OCI-LY1 (cell line): ENCODE measurements at regions not wholly inside any gene's neighbourhood (a gene's known extent, or its start where the extent isn't known, plus 50 kb on each side); places are given as distances from the start of the nearest gene placed in this dataset.

ENCODE experiments used
- H2AFZ ChIP-seq: fragments of 200-600 bp; sonication (generic), shearing (Covaris generic); 2 replicates; pipeline ENCODE4 v1.6.0; 2014; ENCODE audit warnings: antibody characterized with exemption, mild to moderate bottlenecking, low read length
- H3F3A ChIP-seq: fragments of 200-600 bp; sonication (generic), shearing (Covaris generic); 2 replicates; pipeline ENCODE4 v1.6.0; 2014; ENCODE audit warnings: mild to moderate bottlenecking, antibody characterized with exemption, low read length, moderate library complexity; ENCODE audit not compliant: insufficient read depth
- H3K27ac ChIP-seq: fragments of 200-600 bp; sonication (generic); 2 replicates; pipeline ENCODE4 v1.5.1; 2014; ENCODE audit warnings: low read length, mixed run types, mild to moderate bottlenecking, low read depth; ENCODE audit not compliant: poor library complexity, severe bottlenecking
- H3K27me3 ChIP-seq: fragments of 200-600 bp; sonication (generic); 2 replicates; pipeline ENCODE4 v1.6.0; 2014; ENCODE audit warnings: antibody characterized with exemption, mild to moderate bottlenecking, low read length, moderate library complexity; ENCODE audit not compliant: insufficient read depth
- H3K36me3 ChIP-seq: fragments of 200-600 bp; sonication (generic); 2 replicates; pipeline ENCODE4 v1.6.1; 2014; ENCODE audit warnings: mild to moderate bottlenecking, antibody characterized with exemption, low read length, moderate library complexity, mixed read lengths; ENCODE audit not compliant: insufficient read depth
- H3K4me1 ChIP-seq: fragments of 200-600 bp; sonication (generic); 2 replicates; pipeline ENCODE4 v1.5.1; 2014; ENCODE audit warnings: mild to moderate bottlenecking, low read length, moderate library complexity; ENCODE audit not compliant: insufficient read depth, severe bottlenecking
- H3K4me2 ChIP-seq: fragments of 200-600 bp; sonication (generic), shearing (Covaris generic); 2 replicates; pipeline ENCODE4 v1.6.1; 2014; ENCODE audit warnings: low read length
- H3K4me3 ChIP-seq: fragments of 200-600 bp; sonication (generic); 2 replicates; pipeline ENCODE4 v1.5.1; 2014; ENCODE audit warnings: low read length, low read depth, mild to moderate bottlenecking, mixed read lengths; ENCODE audit not compliant: poor library complexity, severe bottlenecking
- H3K79me2 ChIP-seq: fragments of 200-600 bp; shearing (Covaris generic); 2 replicates; pipeline ENCODE4 v1.6.1; 2016; ENCODE audit warnings: mixed run types, low read length, mixed read lengths; ENCODE audit not compliant: insufficient read depth
- H3K9ac ChIP-seq: fragments of 200-600 bp; sonication (generic), shearing (Covaris generic); 2 replicates; pipeline ENCODE4 v1.6.1; 2014; ENCODE audit warnings: mild to moderate bottlenecking, low read length, mixed read lengths
- H3K9me2 ChIP-seq: fragments of 200-600 bp; sonication (generic), shearing (Covaris generic); 2 replicates; pipeline ENCODE4 v1.6.1; 2014; ENCODE audit warnings: low read depth, mild to moderate bottlenecking, low read length, mixed read lengths
- H3K9me3 ChIP-seq: fragments of 200-600 bp; shearing (Covaris generic); 2 replicates; pipeline ENCODE4 v1.6.1; 2014; ENCODE audit warnings: low read length, mixed read lengths
- H4K20me1 ChIP-seq: fragments of 200-600 bp; sonication (generic), shearing (Covaris generic); 2 replicates; pipeline ENCODE4 v1.6.0; 2016; ENCODE audit warnings: mild to moderate bottlenecking, low read length; ENCODE audit not compliant: insufficient read depth
- CTCF ChIP-seq: fragments of 200-600 bp; sonication (generic), shearing (Covaris generic); IDR thresholded peaks from 2 replicates; pipeline ENCODE4 v1.5.1; 2017; ENCODE audit warnings: mild to moderate bottlenecking, antibody characterized with exemption, low read length, moderate library complexity, mixed read lengths
- EZH2 ChIP-seq: fragments of 200-600 bp; sonication (generic), shearing (Covaris generic); IDR thresholded peaks from 2 replicates; pipeline ENCODE4 v1.8.0; 2017; ENCODE audit warnings: borderline replicate concordance, mixed run types, mild to moderate bottlenecking, antibody characterized with exemption, low read length, moderate library complexity, mixed read lengths

GRCh38 chr21:20445971-20446370 is 552.2 kb upstream of the NCAM2 start:
- no peaks in the 10 kb centered on the region for H3K27me3 ChIP-seq
- H3K4me3 ChIP-seq, result no peak overlapping the region
- H3K4me1 ChIP-seq, result no peaks in the 10 kb centered on the region
- TF ChIP-seq EZH2 (no peak), CTCF (no peak)
- no peaks in the 10 kb centered on the region for H3K9me3 ChIP-seq
- H4K20me1 ChIP-seq, result no peaks in the 10 kb centered on the region
- H2AFZ ChIP-seq, result no peak overlapping the region
- no peaks in the 10 kb centered on the region for H3K79me2 ChIP-seq
- no peaks in the 10 kb centered on the region for H3K36me3 ChIP-seq
- H3F3A ChIP-seq, result no peaks in the 10 kb centered on the region
- no peaks in the 10 kb centered on the region for H3K9me2 ChIP-seq
- no peak overlapping the region for H3K4me2 ChIP-seq
- no peak overlapping the region for H3K9ac ChIP-seq
- H3K27ac ChIP-seq, result no peak overlapping the region

DNA sequence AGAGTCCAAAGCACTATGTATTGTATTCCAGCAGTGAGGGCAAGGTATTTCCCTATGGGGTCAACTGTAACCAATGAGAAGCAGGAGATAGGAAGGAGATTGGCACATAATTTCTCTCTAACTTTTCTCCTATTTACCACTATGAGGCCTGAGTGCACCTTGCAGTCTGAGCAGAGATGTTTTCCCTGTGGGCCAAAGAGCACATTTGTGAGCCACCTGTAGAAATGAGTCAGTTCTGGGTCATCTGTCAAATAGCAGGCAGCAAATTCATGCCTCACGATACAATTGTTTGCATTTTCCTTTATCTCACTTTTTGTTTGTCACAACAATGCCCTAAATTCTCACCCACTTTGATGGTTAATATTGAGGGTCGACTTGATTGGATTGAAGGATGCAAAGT is 547.2 kb upstream of the NCAM2 start:
- no peaks in the 10 kb centered on the region for H4K20me1 ChIP-seq
- no peaks in the 10 kb centered on the region for H3K4me1 ChIP-seq
- no peak overlapping the region for H3K4me3 ChIP-seq
- no peaks in the 10 kb centered on the region for H3K36me3 ChIP-seq
- H3K27ac ChIP-seq, result no peak overlapping the region
- no peaks in the 10 kb centered on the region for H3K79me2 ChIP-seq
- no peaks in the 10 kb centered on the region for H3K9me2 ChIP-seq
- H3K9me3 ChIP-seq, result no peaks in the 10 kb centered on the region
- no peak overlapping the region for H3K4me2 ChIP-seq
- H2AFZ ChIP-seq, result no peak overlapping the region
- no peaks in the 10 kb centered on the region for H3K27me3 ChIP-seq
- H3K9ac ChIP-seq, result no peak overlapping the region
- H3F3A ChIP-seq, result no peaks in the 10 kb centered on the region
- TF ChIP-seq EZH2 (no peak), CTCF (no peak)

DNA sequence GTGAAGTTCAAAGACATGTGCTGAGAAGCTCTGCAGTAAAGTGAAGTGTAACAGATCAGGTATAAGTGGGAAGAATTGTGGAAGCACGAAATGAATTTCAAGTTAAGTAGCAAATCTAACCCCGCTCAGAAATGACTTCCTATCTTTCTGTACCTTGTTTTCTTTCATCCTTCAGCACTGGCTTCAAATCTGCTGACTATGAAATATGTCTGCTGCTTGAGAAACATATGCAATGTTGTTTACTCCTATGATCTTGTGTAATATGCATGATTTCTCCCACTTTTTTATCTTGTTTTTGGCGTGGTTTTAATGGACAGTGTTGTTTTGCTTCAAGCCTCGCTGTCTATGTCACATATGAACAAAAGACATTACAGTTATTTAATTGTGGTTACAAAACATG is 545.3 kb upstream of the NCAM2 start:
- Histone ChIP-seq H3F3A (no peaks in the 10 kb centered on the region), H3K4me3 (no peak overlapping the region), H3K9me3 (no peaks in the 10 kb centered on the region), H3K4me2 (no peak overlapping the region), H3K9me2 (no peaks in the 10 kb centered on the region), H3K9ac (no peak overlapping the region), H2AFZ (no peak overlapping the region), H3K4me1 (no peaks in the 10 kb centered on the region), H3K36me3 (no peaks in the 10 kb centered on the region), H3K27ac (no peak overlapping the region), H3K79me2 (no peaks in the 10 kb centered on the region), H3K27me3 (no peaks in the 10 kb centered on the region), H4K20me1 (no peaks in the 10 kb centered on the region)
- no peak for TF ChIP-seq CTCF
- TF ChIP-seq EZH2, result no peak

DNA sequence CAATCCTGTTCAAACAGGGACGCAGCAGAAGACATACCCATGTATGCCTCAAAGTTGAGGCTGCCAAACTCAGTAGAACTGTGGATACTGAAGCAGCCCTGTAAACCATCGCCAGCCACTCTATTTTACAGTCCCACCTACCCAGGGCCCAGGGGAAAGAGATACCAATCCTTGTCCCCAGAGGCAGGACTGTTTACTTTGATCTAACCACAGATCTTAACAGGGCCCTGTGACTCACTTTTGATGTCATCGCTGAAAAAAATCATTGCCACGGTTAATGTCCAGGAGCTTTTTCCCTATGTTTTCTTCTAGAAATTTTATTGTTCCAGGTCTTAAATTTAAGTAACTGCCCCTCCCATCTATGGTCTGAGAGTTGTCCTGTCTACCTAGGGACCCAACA is 538.4 kb upstream of the NCAM2 start:
- no peaks in the 10 kb centered on the region for H4K20me1 ChIP-seq
- TF ChIP-seq EZH2 (no peak), CTCF (no peak)
- no peak overlapping the region for H3K9ac ChIP-seq
- H3K27me3 ChIP-seq, result no peaks in the 10 kb centered on the region
- no peak overlapping the region for H3K27ac ChIP-seq
- no peak overlapping the region for H3K4me3 ChIP-seq
- no peaks in the 10 kb centered on the region for H3F3A ChIP-seq
- H3K4me1 ChIP-seq, result no peaks in the 10 kb centered on the region
- no peaks in the 10 kb centered on the region for H3K9me3 ChIP-seq
- no peaks in the 10 kb centered on the region for H3K79me2 ChIP-seq
- H2AFZ ChIP-seq, result no peak overlapping the region
- no peaks in the 10 kb centered on the region for H3K36me3 ChIP-seq
- no peaks in the 10 kb centered on the region for H3K9me2 ChIP-seq
- no peak overlapping the region for H3K4me2 ChIP-seq
